ENCODE measurements at regions not wholly inside any gene's neighbourhood (a gene's known extent, or its start where the extent isn't known, plus 50 kb on each side); places are given as distances from the start of the nearest gene placed in this dataset.
A peak's percentile ranks its signal among the peaks of the same experiment; 100 is the strongest.
"Not testable (repeated sequence)": the region's sequence is repeated elsewhere in the genome, so short reads cannot be mapped to it uniquely, and the experiment has no call there.

DNA sequence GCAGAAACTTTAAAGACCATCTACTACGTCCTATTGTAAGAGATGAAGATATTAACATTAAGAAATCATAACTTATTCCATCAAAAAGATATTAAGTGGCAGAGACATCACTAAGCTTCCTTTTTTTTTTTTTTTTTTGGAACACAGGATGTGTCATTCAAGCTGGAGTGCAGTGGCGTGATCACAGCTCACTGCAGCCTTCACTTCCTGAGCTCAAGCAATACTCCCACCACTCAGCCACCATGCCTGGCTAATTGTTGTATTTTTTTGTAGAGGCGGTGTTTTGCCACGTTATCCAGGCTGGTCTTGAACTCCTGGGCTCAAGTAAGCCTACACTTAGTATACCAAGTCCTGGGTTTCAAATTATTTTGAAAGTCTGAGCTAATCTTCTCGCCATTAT, 169.7 kb upstream of the KCTD7 start:
- not testable (repeated sequence) for DNase-seq

DNA sequence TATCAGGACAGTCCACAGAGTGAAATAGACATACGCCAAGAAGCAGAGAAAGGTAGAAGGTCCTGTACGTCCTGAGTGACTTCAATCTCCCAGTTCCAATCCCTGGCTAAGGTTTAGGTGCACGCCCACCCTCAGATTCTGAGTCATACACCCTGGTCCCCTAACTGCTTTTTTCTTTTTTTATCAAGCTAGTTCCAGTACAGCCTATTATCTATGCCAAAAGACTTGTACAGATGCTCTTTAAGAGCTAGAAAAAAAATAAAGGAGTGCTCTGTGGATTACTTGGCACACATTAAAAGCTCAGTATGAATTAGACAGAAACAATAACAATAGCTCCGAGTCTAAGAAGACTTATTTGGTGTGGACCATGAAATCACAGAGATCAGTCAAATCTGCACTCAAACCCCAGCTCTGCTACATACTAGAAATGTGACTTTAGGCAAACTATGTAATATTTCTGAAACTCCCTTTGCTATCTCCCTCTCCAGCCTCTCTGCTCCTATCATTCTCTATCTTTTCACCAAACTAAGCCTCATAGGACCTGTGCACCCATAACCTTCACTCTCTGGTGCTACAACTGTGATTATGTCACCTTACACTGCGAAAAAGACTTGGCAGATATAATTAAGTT, 168.8 kb upstream of the KCTD7 start:
- DNase-seq, result not testable (repeated sequence)

DNA sequence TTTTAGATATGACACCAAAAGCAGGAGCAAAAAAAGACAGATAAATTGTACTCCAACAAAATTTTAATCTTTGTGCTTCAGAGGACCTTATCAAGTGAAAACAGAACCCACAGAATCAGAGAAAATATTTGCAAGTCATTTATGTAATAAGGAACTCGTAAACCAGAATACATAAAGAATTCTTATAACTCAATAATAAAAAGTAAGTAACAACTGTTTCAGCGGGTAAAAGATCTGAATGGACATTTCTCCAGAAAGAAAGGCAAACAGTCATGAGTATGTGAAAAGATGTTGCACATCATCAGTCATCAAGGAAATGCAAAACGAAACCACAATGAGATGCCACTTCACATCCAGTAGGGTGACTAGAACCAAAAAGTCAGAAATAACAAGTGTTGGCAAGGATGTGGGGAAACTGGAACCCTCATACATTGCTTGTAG, 167.7 kb upstream of the KCTD7 start:
- no peak for DNase-seq

DNA sequence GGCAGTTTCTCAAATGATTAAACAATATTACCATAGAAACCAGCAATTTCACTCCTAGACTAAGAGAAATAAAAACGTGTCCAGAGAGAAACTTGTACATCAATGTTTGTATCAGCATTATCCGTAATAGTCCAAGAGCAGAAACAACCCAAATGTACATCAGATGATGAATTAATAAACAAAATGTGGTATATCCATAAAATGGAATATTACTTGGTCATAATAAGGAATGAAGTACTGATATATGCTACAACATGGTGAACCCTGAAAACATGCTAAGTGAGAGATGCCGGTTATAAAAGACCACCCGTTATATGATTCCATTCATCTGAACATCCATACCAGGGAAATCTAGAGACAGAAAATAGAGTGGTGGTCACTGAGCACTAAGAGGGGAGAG, 167.3 kb upstream of the KCTD7 start:
- not testable (repeated sequence) for DNase-seq

DNA sequence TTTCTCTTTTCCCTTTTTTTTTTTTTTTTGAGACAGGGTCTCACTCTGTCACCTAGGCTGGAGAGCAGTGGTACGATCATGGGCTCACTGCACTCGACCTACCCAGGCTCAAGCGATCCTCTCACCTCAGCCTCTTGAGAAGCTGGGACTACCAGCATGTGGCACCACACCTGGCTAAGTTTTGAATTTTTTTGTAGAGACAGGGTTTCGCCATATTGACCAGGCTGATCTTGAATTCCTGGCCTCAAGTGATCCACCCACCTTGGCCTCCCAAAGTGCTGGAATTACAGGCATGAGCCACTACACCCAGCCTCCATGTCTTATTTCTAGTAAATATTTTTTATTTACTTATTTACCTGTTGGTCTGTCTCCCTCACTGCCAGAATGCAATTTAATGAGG, 165.8 kb upstream of the KCTD7 start:
- DNase-seq, result not testable (repeated sequence)

DNA sequence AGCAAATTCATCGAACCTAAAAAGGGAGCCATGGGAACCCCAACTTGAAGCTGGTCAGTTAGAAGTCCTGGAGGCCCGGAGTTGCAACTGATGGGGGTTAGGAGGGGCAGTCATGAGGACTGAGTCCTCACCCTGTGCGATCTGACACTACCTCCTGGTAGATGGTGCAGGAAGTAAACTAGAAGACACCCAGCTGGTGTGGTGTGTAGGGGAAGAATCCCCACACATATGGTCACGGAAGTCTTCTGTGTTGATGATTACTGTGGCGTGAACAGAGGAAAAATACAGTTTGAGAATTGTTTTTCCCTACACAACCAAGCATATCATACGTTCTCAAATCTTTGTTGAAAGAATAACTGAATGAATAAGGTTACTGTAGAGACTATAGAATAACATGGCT, 164.6 kb upstream of the KCTD7 start:
- DNase-seq, result no peak

DNA sequence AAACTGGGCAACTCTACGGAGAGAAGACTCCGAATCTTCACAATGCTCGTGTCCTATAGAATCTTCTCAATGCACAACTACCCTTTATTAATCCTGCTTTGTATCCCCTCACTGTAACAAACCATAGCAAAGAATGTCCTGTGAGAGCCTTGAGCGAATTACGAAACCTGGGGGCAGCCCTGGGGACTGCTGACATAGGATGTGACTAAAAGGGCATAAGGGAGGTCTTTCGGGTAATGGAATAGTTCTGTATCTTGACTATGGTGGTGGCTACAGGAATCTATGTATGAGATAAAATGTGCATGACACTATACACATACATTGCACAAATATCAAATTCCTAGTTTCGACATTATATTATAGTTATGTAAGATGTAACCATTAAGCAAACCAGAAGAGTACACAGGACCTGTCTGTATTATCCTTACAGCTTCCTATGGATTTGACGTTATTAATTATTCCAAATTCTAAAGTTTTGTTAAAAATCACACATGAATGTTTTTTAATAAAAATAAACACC, 162.5 kb upstream of the KCTD7 start:
- DNase-seq, result no peak

DNA sequence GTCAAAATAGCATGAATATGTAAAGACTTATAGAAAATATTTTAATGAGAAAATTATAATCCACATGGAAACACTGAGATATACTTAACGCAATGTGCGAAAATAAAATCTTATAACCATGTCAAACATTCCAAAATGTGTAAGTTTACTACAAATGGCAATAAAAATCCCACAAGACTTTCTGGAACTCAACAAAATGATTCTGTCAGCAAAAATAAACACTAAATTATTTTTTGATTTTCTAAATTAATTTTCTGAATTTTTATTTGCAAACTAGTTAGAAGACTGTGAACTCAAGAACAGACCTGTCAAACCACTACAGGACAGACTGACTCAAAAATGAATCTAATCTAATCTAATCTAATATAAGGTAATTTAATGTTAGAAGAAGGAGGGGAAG, 160.8 kb upstream of the KCTD7 start:
- no peak for DNase-seq

DNA sequence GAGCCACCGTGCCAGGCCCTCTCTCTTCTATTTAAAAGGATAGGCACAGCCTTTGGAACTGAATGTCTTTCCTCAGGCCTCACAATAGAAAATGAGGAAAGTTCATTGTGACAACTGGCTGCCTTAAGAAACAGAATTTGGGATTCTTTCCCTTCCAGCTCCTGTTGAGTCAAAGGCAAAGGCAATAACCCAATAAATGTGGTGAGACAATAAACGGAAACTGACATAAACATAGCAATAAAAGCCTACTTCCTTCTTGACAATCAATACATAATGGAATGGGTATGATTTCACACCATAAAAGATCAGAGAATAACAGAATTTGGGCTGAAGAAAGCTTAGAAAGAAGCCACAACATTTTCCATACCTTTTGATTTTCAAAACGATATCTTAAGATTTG, 155.6 kb upstream of the KCTD7 start:
- DNase-seq, result not testable (repeated sequence)

DNA sequence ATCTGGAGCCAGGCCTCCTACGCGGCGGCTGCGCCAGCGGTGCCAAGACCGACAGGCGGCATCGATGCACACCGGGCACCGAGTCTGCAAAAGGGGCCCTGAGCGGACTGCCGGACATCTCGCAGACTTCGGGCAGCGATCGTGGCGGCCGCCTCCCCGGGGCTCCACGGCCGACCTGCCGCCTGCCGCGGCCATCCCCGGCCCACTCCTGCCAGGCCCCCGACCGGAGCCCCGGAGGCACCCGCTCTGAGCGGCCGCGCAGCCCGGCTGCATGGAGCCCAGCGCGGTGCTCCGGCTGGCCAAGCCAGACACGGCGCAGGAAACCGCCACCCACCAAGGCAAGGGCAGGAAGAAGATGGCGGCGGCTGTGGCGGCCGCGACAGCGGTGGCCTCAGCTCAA, 154.2 kb upstream of the KCTD7 start:
- DNase-seq, result no peak

DNA sequence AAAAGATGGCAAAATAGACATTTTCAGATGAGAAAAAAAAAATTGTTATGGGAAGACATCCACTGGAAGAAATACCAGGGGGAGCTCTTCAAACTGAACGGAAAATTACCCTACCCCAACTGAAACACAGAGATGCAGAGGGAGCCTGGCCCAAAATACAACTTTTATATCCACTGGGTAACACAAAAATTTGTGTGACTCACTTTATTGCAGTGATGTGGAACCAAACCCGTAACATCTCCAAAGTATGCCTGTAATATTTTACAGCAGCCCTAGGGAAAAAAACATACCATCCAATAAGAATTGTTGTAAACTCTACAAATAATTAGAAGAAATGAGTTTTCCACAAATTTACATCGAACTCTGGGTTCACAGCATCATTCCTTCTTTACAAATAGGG, 152.6 kb upstream of the KCTD7 start:
- DNase-seq, result not testable (repeated sequence)

DNA sequence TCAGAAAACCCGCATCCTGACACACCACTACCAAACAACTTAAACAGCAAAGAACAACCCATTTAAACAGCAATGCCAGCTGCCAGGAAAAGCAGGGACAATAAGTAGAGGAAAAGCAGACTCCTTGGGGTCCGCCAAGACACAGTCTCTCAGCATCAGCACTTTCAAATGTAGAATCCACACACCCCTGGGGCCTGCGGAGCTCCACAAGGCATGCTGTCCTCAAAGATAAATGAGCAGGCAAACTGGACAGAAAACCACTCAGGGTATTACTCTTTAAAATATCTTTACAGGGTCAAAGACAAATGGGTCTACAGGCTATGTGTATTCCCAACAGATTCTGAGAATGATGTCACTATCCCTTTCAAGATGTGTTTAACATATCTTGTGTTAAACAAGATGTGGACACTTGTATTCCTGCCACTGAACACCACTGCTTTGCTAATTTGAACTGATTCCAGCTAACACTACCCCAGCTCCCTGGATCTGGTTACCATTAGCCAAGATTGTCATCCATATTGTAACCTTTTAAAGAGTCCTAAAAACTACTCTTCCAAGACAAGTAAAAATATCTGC, 150.8 kb upstream of the KCTD7 start:
- not testable (repeated sequence) for DNase-seq

DNA sequence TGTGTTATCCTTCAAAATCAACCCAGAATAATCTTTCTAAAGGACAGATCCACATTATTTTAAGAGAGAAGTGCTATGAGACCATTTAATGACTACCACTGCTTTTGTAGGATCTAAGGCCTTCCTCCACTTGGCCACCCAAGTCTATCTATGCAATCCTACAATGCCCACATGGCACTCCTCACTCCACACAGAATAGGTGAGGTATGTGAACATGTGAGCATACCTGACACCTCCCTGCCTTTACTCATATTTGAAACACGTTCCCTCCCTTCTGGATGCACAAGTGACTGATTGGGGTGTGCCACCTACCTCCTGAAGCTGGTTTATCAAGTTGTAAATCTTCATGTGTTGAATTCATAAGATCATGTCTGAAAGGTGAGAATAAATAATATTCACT, 147.5 kb upstream of the KCTD7 start:
- DNase-seq, result not testable (repeated sequence)

DNA sequence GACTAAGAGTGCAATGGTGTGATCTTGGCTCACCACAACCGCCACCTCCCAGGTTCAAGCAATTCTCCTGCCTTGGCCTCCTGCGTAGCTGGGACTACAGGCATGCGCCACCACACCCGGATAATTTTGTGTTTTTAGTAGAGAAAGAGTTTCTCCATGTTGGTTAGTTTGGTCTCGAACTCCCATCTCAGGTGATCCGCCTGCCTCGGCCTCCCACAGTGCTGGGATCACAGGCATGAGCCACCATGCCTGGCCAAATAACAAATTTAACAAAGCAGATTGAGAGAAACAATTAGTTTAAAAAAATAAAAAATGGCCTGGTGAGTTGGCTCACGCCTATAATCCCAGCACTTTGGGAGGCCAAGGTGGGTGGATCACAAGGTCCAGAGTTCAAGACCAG, 139.6 kb upstream of the KCTD7 start:
- DNase-seq, result not testable (repeated sequence)

DNA sequence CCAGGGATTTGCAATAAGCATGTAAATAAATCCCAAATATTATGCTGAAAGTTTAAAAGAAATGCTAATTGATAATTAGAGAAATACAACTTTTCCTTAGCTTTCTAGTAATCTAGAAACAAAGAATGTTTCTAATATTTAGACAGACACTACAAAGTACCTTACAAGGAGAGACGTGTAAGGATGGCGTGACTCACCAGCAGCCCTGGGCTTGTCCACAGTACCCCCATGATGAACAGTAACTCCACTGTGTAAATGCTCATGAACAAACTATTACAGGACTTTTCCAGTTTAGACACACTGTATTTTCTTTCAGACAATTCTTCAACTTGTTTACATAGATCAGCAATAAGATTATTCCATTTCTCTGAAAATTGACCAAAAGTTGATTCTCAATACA, 138.9 kb upstream of the KCTD7 start:
- DNase-seq, result not testable (repeated sequence)

DNA sequence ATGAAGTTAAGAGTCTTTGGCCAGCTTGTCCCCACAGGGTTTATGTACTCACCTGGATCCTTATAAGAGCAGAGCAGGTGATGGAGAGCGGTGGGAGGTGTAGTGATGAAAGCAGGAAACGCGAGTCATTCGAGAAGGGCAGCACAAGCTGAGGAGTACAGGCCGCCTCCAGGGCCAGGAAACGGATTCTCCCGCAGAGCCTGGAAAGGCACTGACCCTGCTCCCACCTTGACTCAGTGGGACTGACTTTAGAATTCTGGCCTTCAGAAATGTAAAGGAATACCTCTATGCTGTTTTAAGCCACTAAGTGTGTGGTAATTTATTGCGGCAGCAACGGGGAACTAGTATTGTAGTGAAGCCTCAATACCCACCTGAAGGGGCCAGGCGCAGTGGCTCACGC, 137.7 kb upstream of the KCTD7 start:
- not testable (repeated sequence) for DNase-seq

DNA sequence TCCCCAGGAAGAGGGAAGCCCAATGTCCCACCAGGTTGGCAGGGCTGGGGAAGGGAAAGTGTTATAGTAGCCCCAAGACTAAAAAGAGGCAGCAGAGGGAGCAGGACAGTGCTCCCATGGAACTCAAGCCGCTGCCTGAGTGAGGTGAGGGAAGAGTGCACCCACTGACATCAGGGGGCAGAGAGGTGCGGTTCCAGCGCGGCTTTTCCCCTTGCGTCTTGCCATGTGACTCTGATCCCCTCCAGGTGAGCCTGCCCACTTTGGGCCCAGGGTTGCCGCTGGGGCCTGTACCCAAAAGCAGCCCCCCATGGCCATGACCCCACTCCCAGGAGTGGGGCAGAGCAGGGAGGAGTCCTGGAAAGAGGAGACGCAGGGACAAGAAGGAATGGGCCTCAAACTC, 136.3 kb upstream of the KCTD7 start:
- not testable (repeated sequence) for DNase-seq

DNA sequence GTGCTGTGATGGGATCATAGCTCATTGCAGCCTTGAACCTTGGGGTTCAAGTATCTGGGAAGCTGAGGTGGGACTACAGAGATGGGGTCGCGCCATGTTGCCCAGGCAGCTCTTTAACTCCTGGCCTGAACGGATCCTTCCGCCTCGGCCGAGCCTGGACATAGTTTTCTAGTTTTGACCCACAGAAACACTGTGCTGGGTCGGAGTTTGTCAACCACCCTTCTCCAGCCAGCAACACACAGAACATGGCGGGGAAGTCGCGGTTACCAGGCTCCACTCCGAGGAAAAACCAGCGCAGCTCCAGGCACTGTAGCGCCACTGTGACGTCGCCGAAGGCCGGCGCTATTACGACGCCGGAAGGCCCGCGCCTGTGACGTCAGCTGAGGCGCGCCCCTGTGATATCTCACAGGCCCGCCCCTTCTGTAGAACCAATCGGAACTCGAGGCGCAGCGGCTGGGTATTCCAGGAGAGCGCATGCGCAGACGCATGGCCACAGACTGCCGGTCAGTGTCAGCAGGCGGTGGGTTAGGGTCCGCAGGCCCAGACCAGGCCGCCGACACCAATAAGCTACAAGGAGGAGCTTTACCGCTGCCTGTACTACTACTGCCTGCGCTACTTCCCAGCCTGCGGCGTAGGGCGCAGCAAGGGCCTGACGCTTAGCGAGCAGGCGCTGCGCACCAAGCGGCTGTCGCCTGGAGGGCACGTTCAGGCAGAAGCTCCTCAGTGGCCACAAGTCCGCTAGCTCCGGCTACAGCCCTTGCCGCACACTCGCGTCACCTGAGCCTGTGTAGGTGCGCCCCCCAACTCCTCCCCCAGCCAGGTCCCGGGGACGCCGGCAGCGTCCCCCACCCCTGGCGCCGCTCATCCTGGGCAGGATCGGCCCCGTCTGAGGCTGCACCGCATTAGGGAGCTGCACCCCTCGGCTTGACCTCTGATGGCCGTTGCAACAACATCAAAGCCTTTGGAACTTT, 135.2 kb upstream of the KCTD7 start:
- DNase-seq, result peak; percentile 98

DNA sequence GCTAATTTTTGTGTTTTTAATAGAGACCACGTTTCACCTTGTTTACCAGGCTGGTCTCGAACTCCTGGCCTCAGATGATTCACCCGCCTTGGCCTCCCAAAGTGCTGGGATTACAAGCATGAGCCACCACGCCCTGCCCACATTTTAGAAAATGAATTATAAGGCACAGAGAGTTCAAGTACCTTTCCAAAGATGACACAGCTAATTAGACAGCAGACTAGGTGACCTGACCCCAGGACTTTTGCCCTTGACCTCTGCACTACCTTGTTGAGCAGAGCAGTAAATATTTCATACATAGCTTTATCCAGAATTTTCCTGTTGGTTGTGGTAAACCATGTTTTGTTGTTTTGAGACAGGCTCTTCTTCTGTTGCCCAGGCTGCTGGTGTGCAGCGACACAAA, 131.3 kb upstream of the KCTD7 start:
- no peak for DNase-seq

DNA sequence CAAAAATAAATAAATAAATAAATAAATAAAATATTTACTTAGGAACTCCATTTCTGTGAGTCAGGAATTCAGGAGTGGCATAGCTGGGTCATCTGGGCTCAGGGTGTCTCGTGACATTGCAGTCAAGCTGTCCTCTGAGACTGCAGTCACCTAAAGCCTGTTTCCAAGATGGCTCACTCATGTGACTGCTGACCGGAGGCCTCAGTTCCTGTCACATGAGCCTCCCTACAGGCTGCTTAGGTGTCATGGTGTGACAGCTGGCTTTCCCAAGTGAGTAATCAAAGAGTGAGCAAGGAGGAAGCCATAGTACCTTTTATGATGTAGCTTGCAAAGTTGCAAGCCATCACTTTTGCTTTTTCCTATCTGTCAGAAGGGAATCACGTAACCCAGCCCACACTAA, 128.6 kb upstream of the KCTD7 start:
- DNase-seq, result no peak

DNA sequence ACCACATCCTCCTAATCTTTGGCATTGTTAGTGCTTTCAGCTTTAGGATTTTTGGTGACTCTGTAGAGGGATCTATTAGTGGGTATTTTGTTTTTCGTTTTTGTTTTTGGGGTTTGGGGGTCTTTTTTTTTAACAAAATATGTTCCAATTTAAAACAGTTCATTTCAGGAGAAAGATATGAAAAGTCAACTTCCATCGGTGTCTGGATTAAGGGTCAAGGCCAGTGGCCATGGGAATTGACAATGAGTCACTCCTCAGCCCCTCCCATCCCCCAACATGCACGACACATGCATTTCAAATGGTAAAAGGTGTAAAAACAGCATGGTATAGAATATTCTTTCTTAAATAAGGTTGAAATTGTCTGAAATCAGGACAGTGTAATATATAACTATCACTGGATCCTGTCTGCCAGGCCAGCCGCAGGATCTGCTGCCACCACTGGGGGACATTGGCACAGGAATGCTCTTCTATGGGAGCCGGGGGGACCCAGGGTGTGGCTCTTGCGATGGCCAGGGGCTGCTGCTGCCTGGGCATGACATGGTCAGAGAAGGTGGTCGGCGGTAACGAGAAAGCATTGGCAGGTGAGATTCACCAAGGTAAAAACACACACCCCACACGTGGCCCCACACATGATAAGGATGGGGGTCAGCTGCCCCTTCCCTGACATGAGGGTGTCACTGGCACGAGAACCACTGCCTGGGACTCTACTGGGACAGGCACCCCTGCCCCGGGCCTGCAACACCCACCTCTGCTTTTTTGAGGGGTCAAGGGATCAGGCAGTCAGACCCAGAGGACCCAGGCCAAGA, 126.2 kb upstream of the KCTD7 start:
- no peak for DNase-seq

DNA sequence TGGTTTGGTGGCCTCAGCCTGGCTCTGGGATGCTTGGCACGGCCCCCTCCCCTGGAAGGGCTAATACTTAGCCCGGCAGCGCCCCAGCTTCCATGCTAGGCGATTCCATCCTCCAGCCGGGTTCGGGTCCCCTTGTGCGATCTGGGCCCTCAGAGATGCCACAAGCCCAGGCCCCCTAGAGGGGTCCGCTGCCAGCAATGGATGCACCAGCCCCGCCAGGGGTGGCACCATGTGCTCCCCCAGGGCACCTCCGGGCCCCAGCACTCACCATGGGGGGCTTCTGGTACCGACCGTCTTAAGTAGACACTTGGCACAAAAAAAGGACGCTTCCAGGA, 125.7 kb upstream of the KCTD7 start:
- DNase-seq, result no peak
